ENCODE measurements at regions not wholly inside any gene's neighbourhood (a gene's known extent, or its start where the extent isn't known, plus 50 kb on each side); places are given as distances from the start of the nearest gene placed in this dataset.

GRCh38 chr16:6281274-6281673 lies 1051.4 kb upstream of the RBFOX1 start:
- Histone ChIP-seq H3K4me3 (no peak overlapping the region), H3K4me1 (no peaks in the 10 kb centered on the region), H3K9me3 (peaks cover 0 to 5% (median 0%) of the 10 kb centered on the region in 12 donors), H3K27ac (no peak overlapping the region), H3K36me3 (no peaks in the 10 kb centered on the region), H3K27me3 (no peaks in the 10 kb centered on the region)
- no peak for TF ChIP-seq CTCF (IDR thresholded peaks at IDR 0.05)
- TF ChIP-seq POLR2A (IDR thresholded peaks at IDR 0.05) = no peak
- DNase-seq (no peak), ATAC-seq (no peak)
- 82 to 88% (median 84%) methylated on average over 8 of the region's 8 CpGs for WGBS, 4 donors
- intact Hi-C loops (cut with DNase I) = no loop called here

DNA sequence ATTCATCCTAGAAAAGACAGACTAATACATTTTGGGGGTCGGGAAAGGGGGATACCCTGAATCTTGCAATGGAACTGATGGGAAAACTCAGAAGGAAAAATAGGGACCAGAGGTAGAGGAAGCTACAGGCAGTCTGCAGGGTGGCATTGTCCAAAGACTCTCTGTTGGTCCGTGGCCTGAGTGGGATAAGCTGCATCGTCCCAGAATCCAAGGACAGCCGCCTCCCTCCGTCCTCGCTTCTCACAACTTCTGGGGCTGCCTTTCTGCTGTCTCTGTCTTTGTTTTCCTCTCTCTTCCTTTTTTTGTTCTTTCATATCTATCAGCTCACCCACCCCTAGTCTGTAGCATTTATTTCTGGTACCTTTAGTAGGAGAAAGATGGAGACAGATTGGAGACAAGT lies 1052.6 kb upstream of the RBFOX1 start:
- 69 to 78% (median 74%) methylated on average over 6 of the region's 6 CpGs for WGBS, 4 donors
- ATAC-seq (no peak), DNase-seq (no peak)
- Histone ChIP-seq H3K9me3 (peaks cover 0 to 5% (median 0%) of the 10 kb centered on the region in 12 donors), H3K4me1 (no peaks in the 10 kb centered on the region), H3K36me3 (no peaks in the 10 kb centered on the region), H3K27ac (no peak overlapping the region), H3K4me3 (no peak overlapping the region), H3K27me3 (no peaks in the 10 kb centered on the region)
- no peak for TF ChIP-seq CTCF (IDR thresholded peaks at IDR 0.05)
- TF ChIP-seq POLR2A (IDR thresholded peaks at IDR 0.05) = no peak
- intact Hi-C loops (cut with DNase I) = no loop called here

GRCh38 chr16:6279286-6279685 lies 1053.4 kb upstream of the RBFOX1 start:
- TF ChIP-seq POLR2A (IDR thresholded peaks at IDR 0.05) (no peak), CTCF (IDR thresholded peaks at IDR 0.05) (no peak)
- Histone ChIP-seq H3K9me3 (peaks cover 0 to 7% (median 0%) of the 10 kb centered on the region in 12 donors), H3K36me3 (no peaks in the 10 kb centered on the region), H3K4me3 (no peak overlapping the region), H3K27ac (no peak overlapping the region), H3K4me1 (no peaks in the 10 kb centered on the region), H3K27me3 (no peaks in the 10 kb centered on the region)
- 44 to 54% (median 47%) methylated on average over 3 of the region's 3 CpGs for whole genome bisulfite sequencing, 4 donors
- intact Hi-C loops (cut with DNase I) = no loop called here
- ATAC-seq (no peak), DNase-seq (no peak)

DNA sequence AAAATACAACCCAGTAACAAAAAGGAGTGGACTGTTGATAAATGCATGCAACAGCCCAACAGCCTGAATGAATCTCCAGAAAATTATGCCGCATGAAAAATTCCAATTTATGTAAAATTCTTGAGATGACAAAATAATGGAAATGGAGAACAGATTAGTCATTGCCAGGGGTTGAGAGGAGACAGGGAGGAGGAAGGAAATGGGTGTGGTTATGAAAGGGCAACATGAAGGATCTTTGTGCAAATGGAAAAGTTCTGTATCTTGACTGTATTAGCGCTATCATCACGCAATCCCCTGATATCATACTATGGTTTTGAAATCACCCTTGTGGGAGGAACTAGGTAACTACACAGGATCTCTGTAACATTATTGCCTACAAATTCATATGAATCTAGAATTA lies 1058.3 kb upstream of the RBFOX1 start:
- no peak overlapping the region for H3K27ac ChIP-seq
- no peaks in the 10 kb centered on the region for H3K4me1 ChIP-seq
- H3K9me3 ChIP-seq = peaks cover 0 to 7% (median 0%) of the 10 kb centered on the region in 12 donors
- H3K4me3 ChIP-seq = no peak overlapping the region
- no peaks in the 10 kb centered on the region for H3K27me3 ChIP-seq
- DNase-seq = no peak
- no peak for ATAC-seq
- TF ChIP-seq CTCF (IDR thresholded peaks at IDR 0.05) (no peak), POLR2A (IDR thresholded peaks at IDR 0.05) (no peak)
- H3K36me3 ChIP-seq = no peaks in the 10 kb centered on the region
- 78 to 83% (median 82%) methylated on average over 3 of the region's 3 CpGs for WGBS, 4 donors
- intact Hi-C loops (cut with DNase I) = no loop called here

Data from heart left ventricle (tissue), 16 donors.